Thyroid gland (tissue), 4 donors: ENCODE measurements at regions not wholly inside any gene's neighbourhood (a gene's known extent, or its start where the extent isn't known, plus 50 kb on each side); places are given as distances from the start of the nearest gene placed in this dataset.

Experiments
- DNase-seq, 2 donors: peaks; one replicate each; pipeline ENCODE4 v3.0.0-alpha.2; 2019
- H3K27ac ChIP-seq, 3 donors: fragments of 200-600 bp; sonication (generic); 1 replicate in 2 of 3; 2 replicates in 1 of 3; pipeline ENCODE4 v1.5.1; 2016 to 2019; ENCODE audit warnings: mild to moderate bottlenecking in 1 of 3, moderate library complexity in 1 of 3
- H3K27me3 ChIP-seq: fragments of 200-600 bp; sonication (generic); one replicate; pipeline ENCODE4 v1.5.1; 2019
- H3K36me3 ChIP-seq, 2 donors: fragments of 200-600 bp; sonication (generic); one replicate each; pipeline ENCODE4 v1.5.1; 2016 to 2019
- H3K4me1 ChIP-seq, 2 donors: fragments of 200-600 bp; sonication (generic); one replicate each; pipeline ENCODE4 v1.5.1; 2017 to 2019
- H3K4me3 ChIP-seq, 3 donors: fragments of 200-600 bp; sonication (generic); replicated peaks in 1 of 3; 1 replicate in 2 of 3; 2 replicates in 1 of 3; pipeline ENCODE4 v1.5.1; 2016; ENCODE audit warnings: mild to moderate bottlenecking in 1 of 3
- H3K9me3 ChIP-seq: fragments of 200-600 bp; sonication (generic); one replicate; pipeline ENCODE4 v1.5.1; 2017
- POLR2A ChIP-seq, 2 donors: fragments of 450-650 bp; IDR thresholded peaks; one replicate each; pipeline ENCODE4 v1.6.1; 2017; ENCODE audit warnings: antibody characterized with exemption in 2 of 2, mild to moderate bottlenecking in 2 of 2, moderate library complexity in 1 of 2
- WGBS, 2 donors: methylation state at CpG; one replicate each; pipeline ENCODE4 v1.1.5; 2017; 5-methylcytosine and 5-hydroxymethylcytosine counted together
- intact Hi-C: fragments of 100-400 bp; cut with DNase I; formaldehyde crosslinking; loops from one replicate; pipeline ENCODE4 v1.15.1; 2023
- TF ChIP-seq, protein P1 (sequence below), 6 experiments: fragments of 200-600 bp in 3 of 6; fragments of 450-650 bp in 3 of 6; sonication (generic) in 3 of 6; IDR thresholded peaks; one replicate each; pipeline ENCODE4 v1.5.1; 2016 to 2019; ENCODE audit warnings: antibody characterized with exemption in 6 of 6, mild to moderate bottlenecking in 2 of 6, inconsistent platforms in 1 of 6, moderate library complexity in 1 of 6

DNA sequence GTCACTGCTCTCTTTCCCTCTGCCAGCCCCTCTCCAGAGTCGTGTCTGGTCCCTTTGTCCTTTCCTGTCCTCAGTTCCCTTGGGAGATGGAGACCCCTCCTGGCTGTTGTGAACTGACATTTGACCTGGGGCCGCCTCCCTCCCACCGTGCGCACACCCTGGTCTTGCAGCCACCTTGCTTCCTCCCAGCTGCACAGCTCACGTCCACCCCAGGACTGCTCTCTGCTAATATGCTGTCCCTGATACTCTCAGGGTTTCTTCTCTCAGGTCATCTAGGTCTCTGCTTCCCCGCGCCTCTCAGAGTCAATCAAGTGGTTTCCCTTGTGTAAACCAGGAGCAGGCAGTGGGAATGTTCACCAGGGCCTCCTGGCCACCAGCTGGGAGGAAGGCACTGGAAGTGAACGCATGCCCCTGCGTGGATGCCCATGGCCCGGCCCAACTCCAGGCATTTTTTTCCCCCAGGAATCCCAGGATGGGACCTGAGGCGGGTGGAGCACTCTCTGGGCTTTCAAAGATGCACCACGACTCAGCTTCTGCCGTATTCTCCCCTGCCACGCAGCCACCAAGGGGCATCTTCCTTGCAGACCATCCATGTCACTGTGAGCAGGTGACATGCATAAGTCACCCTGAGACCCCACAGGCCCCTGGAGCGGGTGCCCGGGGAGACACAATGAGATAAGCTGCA, 142.4 kb downstream of the OLFM1 start:
- no peaks in the 10 kb centered on the region for H3K9me3 ChIP-seq
- H3K4me1 ChIP-seq: no peaks in the 10 kb centered on the region
- H3K36me3 ChIP-seq: no peaks in the 10 kb centered on the region
- 64 to 74% methylated on average over 16 of the region's 16 CpGs for WGBS, 2 donors
- DNase-seq: no peak
- no peak for TF ChIP-seq POLR2A (IDR thresholded peaks at IDR 0.05)
- TF ChIP-seq, protein P1, sequence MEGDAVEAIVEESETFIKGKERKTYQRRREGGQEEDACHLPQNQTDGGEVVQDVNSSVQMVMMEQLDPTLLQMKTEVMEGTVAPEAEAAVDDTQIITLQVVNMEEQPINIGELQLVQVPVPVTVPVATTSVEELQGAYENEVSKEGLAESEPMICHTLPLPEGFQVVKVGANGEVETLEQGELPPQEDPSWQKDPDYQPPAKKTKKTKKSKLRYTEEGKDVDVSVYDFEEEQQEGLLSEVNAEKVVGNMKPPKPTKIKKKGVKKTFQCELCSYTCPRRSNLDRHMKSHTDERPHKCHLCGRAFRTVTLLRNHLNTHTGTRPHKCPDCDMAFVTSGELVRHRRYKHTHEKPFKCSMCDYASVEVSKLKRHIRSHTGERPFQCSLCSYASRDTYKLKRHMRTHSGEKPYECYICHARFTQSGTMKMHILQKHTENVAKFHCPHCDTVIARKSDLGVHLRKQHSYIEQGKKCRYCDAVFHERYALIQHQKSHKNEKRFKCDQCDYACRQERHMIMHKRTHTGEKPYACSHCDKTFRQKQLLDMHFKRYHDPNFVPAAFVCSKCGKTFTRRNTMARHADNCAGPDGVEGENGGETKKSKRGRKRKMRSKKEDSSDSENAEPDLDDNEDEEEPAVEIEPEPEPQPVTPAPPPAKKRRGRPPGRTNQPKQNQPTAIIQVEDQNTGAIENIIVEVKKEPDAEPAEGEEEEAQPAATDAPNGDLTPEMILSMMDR (IDR thresholded peaks at IDR 0.05): no peak
- no peak overlapping the region for H3K4me3 ChIP-seq
- intact Hi-C loops: no loop called here
- no peaks in the 10 kb centered on the region for H3K27me3 ChIP-seq
- H3K27ac ChIP-seq: no peak overlapping the region

DNA sequence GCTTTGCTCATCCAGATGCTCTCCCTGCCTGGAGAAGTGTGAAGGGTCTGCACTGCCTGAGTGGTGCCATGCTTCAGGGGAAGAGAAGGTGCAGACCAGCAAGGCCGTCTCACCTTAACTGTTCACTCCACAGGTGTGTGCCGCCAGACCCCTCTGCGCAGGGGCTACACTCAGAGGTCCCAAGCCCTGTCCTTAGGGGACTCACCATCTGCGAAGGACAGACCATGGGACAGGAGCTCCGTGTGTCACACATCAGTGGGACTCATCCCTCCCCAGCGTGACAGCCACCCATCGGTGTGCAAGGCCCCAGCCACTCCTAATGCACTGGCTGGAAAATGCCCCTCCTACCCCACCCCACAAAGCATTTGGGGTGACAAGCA, 142.9 kb downstream of the OLFM1 start:
- TF ChIP-seq, protein P1 (IDR thresholded peaks at IDR 0.05): no peak
- TF ChIP-seq POLR2A (IDR thresholded peaks at IDR 0.05): no peak
- no peak for DNase-seq
- intact Hi-C loops: no loop called here
- H3K27ac ChIP-seq: no peak overlapping the region
- H3K4me1 ChIP-seq: no peaks in the 10 kb centered on the region
- no peak overlapping the region for H3K4me3 ChIP-seq
- WGBS, 2 donors: 87 to 95% methylated on average over 4 to 5 of the region's 7 CpGs
- H3K36me3 ChIP-seq: no peaks in the 10 kb centered on the region
- no peaks in the 10 kb centered on the region for H3K27me3 ChIP-seq
- no peaks in the 10 kb centered on the region for H3K9me3 ChIP-seq

DNA sequence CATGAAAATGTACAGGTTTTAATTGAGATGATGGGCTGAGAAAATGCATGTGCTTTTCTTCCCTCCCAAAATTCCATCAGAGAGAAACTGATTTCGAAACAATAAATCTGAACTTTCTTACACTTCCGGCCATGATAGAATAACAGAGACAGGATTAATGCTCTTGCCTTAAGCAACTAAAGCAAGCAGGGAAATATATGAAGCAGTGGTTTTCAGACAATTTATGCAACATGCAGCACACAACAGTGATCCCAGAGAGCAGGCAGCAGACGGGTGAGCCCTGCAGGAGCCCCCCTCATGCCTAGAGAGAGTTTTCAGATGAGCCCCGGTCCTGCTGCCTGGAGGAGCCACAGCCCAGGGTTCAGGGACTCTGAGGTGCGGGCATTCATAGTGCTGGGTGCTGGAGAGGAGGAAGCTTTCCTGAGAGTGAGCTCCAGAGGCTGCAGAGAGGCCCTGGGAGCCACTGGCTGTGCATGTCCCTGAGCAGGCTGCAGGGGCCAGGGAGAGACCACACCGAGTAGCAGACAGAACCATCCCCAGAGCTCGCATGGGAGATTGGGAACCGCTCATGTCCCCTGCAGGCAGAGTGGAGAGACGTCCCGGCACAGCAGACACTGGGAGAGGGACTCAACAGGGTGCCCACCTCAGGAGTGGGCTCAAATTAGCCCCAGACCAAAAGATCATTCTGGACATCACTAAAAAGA, 143.5 kb downstream of the OLFM1 start:
- Histone ChIP-seq H3K9me3 (no peaks in the 10 kb centered on the region), H3K27me3 (no peaks in the 10 kb centered on the region), H3K4me1 (no peaks in the 10 kb centered on the region), H3K36me3 (no peaks in the 10 kb centered on the region), H3K27ac (no peak overlapping the region), H3K4me3 (no peak overlapping the region)
- 55 to 69% methylated on average over 10 of the region's 10 CpGs for WGBS, 2 donors
- no peak for TF ChIP-seq POLR2A (IDR thresholded peaks at IDR 0.05)
- TF ChIP-seq, protein P1 (IDR thresholded peaks at IDR 0.05): no peak
- DNase-seq: no peak
- intact Hi-C loops: no loop called here

DNA sequence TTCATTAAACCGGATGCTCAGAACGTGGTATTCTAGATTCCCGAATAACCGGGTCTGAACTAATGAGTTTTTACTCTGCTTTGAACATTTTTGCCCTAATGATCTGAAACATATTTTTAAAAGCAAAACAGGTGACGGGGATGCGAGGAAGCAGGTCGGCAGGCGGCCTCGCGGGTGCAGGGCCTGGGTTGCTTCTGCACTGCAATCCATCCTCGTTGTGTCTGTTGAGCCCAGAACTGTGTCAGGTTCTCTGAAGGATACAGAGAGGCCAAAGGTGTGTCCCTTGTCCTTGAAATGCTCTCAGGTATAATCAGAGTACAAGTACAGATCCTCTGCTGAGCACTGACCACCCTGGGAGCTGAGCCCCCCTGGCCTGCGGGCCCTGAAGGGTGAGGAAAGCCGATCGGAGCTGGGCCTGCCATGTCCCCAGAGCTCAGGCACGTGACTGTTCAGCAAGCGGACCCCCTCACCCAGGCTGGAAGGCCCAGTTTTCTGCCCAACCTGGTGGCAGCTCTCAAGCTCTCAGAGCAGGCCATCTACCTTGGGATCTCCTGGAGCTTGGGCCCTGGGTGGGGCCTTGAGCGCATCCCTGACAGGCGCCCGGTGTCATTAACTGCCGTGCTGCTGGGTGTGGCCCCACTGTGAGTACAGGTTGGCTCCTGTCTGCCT, 151.8 kb downstream of the OLFM1 start:
- H3K4me1 ChIP-seq: no peaks in the 10 kb centered on the region
- H3K4me3 ChIP-seq: no peak overlapping the region
- 90 to 95% methylated on average over 20 of the region's 20 CpGs for WGBS, 2 donors
- no peak overlapping the region for H3K27ac ChIP-seq
- no peak for DNase-seq
- intact Hi-C loops: no loop called here
- H3K9me3 ChIP-seq: no peaks in the 10 kb centered on the region
- TF ChIP-seq, protein P1 (IDR thresholded peaks at IDR 0.05): no peak
- TF ChIP-seq POLR2A (IDR thresholded peaks at IDR 0.05): no peak
- no peaks in the 10 kb centered on the region for H3K36me3 ChIP-seq
- no peaks in the 10 kb centered on the region for H3K27me3 ChIP-seq

DNA sequence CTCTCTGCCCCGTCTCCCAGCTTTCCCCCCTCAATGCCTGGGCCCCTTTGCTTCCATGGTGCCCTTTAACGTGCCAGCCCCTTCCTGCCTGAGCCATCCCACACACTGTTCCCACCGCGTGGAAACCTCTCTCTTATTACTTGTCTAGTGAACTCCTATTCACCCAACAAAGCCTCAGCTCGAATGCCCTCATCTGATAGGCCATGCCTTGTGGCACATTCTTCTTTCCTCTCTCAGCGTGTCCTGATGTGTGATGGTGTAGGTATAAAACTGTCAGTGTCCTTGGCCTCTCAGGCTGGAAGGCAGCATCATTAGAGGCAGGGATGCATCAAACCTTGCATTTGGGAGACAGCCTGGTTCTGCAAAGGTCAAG, 152.3 kb downstream of the OLFM1 start:
- Histone ChIP-seq H3K4me3 (no peak overlapping the region), H3K9me3 (no peaks in the 10 kb centered on the region), H3K36me3 (no peaks in the 10 kb centered on the region), H3K27ac (no peak overlapping the region), H3K27me3 (no peaks in the 10 kb centered on the region), H3K4me1 (no peaks in the 10 kb centered on the region)
- no peak for TF ChIP-seq POLR2A (IDR thresholded peaks at IDR 0.05)
- TF ChIP-seq, protein P1 (IDR thresholded peaks at IDR 0.05): no peak
- 90 to 95% methylated on average over 6 of the region's 6 CpGs for WGBS, 2 donors
- intact Hi-C loops: no loop called here
- DNase-seq: no peak
